SU-DHL-6 (cell line): ENCODE measurements at regions not wholly inside any gene's neighbourhood (a gene's known extent, or its start where the extent isn't known, plus 50 kb on each side); places are given as distances from the start of the nearest gene placed in this dataset.

Experiments
- EZH2phosphoT487 ChIP-seq: fragments of 200-600 bp; sonication (generic), shearing (Covaris generic); conservative IDR thresholded peaks from 2 replicates; pipeline ENCODE4 v1.6.1; 2018; ENCODE audit warnings: mild to moderate bottlenecking, antibody characterized with exemption, low read length, moderate library complexity, mixed read lengths
- TF ChIP-seq, protein P1 (sequence below): fragments of 200-600 bp; sonication (generic); IDR thresholded peaks from one replicate; pipeline ENCODE4 v1.5.1; 2017; ENCODE audit warnings: antibody characterized with exemption, mild to moderate bottlenecking, low read length, moderate library complexity; ENCODE audit not compliant: insufficient read depth, poor library complexity, severe bottlenecking

DNA sequence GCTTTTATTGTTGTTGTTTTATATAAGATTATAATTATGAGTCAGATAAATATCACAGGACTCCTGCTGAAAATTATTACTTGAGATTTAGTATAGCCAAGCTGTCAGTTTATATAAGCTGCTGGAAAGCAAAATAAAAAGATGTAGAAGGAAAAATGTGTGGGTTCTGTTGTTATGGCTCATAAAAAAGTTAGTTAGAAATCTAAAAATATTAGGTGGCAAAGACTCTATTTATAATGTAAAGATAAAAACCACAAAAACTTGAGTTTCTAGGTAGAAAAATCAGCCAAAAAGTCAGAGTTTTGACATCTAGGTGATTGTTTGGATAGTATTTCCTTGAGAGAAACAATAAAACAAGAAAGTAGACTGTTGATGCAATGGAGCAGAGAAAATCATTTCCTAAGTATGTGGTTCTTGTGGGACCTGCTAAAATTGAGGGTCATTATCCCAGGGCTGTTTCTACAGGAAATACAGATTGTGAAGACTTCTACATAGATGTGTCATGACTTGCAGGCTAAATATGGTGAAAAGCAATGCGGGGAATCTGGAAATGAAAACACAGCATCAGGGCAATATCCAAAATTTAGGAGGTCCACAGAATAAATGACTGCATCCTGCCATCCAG lies 1109.6 kb upstream of the CADM2 start:
- TF ChIP-seq, protein P1, sequence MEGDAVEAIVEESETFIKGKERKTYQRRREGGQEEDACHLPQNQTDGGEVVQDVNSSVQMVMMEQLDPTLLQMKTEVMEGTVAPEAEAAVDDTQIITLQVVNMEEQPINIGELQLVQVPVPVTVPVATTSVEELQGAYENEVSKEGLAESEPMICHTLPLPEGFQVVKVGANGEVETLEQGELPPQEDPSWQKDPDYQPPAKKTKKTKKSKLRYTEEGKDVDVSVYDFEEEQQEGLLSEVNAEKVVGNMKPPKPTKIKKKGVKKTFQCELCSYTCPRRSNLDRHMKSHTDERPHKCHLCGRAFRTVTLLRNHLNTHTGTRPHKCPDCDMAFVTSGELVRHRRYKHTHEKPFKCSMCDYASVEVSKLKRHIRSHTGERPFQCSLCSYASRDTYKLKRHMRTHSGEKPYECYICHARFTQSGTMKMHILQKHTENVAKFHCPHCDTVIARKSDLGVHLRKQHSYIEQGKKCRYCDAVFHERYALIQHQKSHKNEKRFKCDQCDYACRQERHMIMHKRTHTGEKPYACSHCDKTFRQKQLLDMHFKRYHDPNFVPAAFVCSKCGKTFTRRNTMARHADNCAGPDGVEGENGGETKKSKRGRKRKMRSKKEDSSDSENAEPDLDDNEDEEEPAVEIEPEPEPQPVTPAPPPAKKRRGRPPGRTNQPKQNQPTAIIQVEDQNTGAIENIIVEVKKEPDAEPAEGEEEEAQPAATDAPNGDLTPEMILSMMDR, result no peak
- no peak for TF ChIP-seq EZH2phosphoT487
